Stimulated activated CD8-positive, alpha-beta memory T cell treated with anti-CD3 and anti-CD28 coated beads, Interleukin-4, amount 100 ng/mL, for 4 hours (primary cell): ENCODE measurements at regions not wholly inside any gene's neighbourhood (a gene's known extent, or its start where the extent isn't known, plus 50 kb on each side); places are given as distances from the start of the nearest gene placed in this dataset.
"Not testable (repeated sequence)": the region's sequence is repeated elsewhere in the genome, so short reads cannot be mapped to it uniquely, and the experiment has no call there.

Source experiments
- DNase-seq, 2 donors: peaks; one replicate each; pipeline ENCODE4 v3.0.0-alpha.2; 2020; ENCODE audit warnings: low read depth in 2 of 2, low spot score in 1 of 2

DNA sequence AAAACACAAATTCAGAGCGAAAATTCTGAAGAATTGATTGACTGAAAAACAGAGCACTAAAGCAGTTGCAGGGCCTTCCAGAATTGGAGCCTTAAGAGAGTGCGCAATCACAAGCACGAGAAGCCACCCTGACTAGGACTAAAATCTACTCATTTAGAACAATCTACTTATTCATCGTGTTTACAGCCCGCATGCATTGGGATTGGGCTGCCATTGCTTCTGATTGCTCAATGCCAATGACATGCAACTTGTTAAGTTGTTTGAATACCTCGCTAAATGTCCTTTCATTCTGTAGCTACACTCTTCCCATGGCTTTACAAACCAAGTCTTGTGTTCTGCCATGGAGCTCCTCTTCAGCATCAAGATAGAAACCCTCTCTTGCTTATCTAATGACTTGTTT lies 425.9 kb upstream of the POM121L12 start:
- DNase-seq = no peak

- DNase-seq = no peak
These were observed 442.7 kb upstream of the POM121L12 start for GRCh38 chr7:52592698-52593097.

- DNase-seq = no peak
These were observed 448.7 kb upstream of the POM121L12 start for GRCh38 chr7:52586704-52587103.

DNA sequence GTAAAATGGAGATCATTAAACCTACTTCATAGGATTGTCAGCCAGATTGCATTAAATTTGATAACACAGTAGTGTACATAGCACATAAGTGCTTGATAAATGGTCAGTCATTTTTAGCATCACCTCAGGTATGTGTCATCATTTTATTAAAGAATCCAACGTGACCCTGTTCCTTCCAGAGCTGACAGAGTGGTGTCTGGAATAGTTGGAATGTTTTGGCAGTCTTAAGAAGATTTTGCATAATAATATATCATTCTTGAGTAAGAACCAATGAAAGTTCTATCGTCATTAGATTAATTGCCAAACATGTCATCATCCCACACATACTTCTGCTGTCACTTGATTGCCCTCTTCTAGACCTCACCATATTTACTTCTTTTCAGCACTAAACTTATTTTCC lies 451.4 kb upstream of the POM121L12 start:
- no peak for DNase-seq

DNA sequence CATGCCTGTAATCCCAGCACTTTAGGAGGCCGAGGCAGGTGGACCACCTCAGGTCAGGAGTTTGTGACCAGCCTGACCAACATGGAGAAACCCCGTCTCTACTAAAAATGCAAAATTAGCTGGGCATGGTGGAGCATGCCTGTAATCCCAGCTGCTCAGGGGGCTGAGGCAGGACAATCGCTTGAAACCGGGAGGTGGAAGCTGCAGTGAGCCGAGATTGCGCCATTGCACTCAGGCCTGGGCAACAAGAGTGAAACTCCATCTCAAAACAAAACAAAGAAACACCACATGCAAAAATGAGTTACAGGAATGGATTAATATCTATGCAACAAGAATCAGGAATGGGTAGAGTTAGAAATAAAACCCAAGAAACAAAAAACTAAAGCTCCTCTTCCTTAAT lies 462.3 kb upstream of the POM121L12 start:
- DNase-seq = not testable (repeated sequence)

GRCh38 chr7:52571026-52571425 lies 464.4 kb upstream of the POM121L12 start:
- no peak for DNase-seq

GRCh38 chr7:52569151-52569550 lies 466.3 kb upstream of the POM121L12 start:
- DNase-seq = no peak

DNA sequence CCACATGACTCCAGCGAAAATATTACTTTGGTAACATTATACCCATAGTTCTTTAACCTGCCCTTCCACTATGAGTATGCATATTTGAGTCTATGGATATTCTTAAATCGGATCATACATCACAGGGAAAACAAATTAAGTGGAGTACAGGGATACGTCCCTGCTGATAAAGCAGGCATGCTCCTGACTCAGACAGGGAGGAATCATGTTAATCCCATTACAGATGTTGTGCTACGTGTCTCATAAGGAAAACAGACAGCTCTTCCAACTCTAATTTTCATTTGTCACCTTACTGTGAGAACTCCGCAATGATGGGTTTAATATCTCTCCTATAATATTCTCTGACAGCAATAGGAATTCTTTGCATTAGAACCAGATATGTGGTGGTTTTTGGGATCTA lies 469.5 kb upstream of the POM121L12 start:
- no peak for DNase-seq

DNA sequence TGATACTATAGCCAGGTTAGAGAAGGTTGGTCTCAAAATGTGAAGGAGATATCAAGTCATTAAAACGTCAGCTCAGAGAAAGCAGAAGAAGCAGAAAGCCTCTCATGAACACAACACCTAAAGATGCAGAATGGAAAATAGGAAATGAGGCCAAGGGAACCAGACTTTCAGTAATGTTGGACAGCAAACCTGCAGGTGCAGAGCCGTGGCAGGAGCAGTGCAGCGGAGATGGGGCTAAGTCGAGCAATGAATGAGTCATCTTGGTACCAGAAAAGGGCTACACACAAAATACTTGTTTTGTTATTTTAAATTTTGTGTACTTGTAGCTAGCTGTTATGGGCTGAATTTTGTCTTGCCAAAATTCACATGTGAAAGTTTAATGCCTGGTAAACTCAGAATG lies 479.6 kb upstream of the POM121L12 start:
- no peak for DNase-seq

DNA sequence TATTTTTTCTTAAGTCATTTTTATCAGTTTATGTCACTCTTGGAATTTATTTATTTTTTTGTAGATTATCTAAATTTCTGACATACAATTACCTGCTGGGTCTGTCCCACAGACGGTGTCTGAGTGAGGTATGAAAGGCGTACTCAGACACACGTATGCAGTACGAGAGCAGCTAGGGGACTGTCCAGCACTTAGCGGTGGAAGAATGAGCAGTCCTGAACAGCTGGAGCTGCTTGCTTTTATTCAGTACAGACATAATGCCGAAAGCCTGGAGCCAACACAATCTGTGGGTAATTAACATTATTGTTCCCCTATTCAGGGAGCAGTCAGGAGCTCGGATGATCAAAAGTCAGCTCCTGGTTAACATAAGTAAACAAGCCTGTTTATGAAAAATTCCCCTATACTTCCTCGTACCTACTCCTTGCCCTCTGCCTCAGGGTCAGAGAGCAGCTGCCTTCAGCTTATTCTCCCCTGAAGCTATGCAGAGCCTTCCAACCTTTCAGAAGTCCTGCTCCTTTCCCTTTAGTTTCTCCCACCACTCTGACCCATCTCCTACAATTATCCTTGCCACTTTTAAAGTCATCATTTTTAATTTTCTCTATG lies 488.0 kb upstream of the POM121L12 start:
- no peak for DNase-seq

DNA sequence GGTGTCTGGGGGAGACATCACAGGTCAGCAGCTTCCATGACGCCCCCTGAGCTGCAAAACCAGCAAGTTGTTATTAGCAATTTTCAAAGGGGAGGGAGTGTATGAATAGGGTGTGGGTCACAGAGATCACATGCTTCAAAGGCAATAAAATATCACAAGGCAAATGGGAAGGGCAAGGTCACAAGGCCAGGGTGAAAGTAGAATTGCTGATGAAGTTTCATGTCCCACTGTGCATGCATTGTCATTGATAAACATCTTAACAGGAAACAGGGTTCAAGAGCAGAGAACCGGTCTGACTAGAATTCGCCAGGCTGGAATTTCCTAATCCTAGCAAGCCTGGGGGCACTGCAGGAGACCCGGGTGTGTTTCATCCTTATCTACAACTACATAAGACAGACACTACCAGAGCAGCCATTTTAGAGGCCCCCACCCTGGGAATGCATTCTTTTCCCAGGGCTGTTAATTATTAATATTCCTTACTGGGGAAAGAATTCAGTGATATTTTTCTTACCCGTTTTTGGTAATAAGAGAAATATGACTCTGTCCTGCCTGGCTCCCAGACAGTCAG lies 494.2 kb upstream of the POM121L12 start:
- DNase-seq = not testable (repeated sequence)

- DNase-seq = no peak
These were observed 495.4 kb upstream of the POM121L12 start for GRCh38 chr7:52540041-52540440.

DNA sequence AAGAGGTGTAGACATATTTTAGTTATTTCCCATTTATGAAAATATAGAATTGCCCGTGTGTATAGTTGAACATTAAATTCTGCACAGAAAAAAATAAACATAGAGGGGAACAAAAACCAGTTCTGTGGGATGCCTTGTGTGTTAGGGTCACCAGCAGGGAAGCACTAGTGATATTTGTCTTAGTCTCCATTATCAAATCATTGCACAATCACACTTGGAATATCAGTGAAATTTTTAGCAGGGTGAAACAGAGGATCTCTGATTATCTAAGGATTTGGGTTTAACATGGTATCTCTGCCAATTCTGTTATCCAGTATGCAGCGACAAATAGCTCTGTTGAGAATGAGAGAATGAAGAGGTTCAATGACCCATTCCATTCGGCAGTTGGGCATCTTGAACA lies 496.0 kb upstream of the POM121L12 start:
- no peak for DNase-seq

GRCh38 chr7:52537051-52537450 lies 498.4 kb upstream of the POM121L12 start:
- no peak for DNase-seq

GRCh38 chr7:52525772-52526341 lies 509.6 kb upstream of the POM121L12 start:
- no peak for DNase-seq

DNA sequence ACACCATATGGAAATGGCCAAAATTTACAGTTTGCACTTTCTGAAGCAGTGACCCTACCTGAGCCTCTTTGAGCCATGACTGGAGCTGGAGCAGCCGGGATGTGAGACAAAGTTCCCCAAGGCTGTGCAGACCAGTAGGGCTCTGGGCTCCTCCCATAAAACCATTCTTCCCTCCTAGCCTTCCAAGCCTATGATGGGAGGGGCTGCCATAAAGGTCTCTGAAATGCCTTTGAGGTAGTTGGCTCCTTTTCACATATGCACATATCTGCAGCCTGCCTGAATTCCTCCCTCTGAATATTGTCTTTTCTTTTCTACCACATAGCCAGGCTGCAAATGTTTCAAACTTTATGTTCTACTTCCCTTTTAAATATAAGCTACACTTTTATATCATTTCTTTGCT lies 516.6 kb upstream of the POM121L12 start:
- no peak for DNase-seq

GRCh38 chr7:52512656-52513055 lies 522.8 kb upstream of the POM121L12 start:
- DNase-seq = no peak

DNA sequence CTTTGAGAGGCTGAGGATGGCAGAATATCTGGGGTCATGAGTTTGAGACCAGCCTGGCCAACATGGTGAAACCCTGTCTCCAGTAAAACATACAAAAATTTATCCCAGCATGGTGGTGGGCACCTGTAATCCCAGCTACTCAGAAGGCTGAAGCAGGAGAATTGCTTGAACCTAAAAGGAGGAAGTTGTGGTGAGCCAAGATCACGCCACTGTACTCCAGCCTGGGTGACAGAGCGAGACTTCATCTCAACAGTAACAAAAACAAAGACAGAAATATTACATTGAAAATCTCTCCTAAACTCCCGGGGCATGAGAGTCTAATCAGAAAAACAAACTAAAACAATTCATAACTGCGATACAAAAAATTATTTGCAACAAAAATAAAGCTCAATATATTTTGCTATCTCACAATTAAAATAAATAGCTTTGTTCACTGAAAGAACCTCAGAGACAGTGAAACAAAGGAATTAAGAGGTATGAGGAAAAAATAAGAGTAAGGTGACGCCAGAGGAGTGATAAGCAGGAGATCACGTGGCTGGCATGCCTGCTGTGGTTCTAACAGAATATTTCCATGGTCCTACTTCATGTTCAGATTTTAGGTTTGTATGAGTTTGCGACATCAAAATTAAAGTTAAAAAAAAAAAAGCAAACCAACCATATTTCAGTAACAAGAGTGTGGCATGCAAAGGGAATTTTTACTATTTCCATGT lies 527.7 kb upstream of the POM121L12 start:
- DNase-seq = no peak

- no peak for DNase-seq
These were observed 529.1 kb upstream of the POM121L12 start for GRCh38 chr7:52506325-52506724.

GRCh38 chr7:52504561-52504960 lies 530.9 kb upstream of the POM121L12 start:
- DNase-seq = no peak

DNA sequence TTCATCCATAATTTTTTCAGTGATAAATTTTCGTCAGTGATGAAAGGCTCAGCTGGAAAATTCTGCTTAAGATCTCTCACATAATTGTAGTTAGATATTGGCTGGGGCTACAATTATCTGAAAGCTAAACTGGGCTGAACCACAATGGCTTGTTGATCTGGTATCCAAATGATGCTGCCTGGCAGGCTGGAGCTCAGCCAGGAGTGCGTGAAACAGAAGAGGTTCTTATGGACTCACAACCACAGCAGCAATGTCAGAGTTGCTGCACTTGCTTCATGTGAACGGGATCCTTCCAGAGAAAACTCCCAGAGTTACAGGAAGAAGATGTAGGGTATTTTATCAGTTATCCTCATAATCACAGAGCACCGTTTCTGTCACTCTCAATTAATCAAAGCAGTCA lies 533.2 kb upstream of the POM121L12 start:
- no peak for DNase-seq

- no peak for DNase-seq
These were observed 533.7 kb upstream of the POM121L12 start for GRCh38 chr7:52501696-52502095.
